GM19023 (cell line): ENCODE measurements at regions not wholly inside any gene's neighbourhood (a gene's known extent, or its start where the extent isn't known, plus 50 kb on each side); places are given as distances from the start of the nearest gene placed in this dataset.

Experiments
- ATAC-seq: cut with Tn5 transposase; IDR thresholded peaks from one replicate; pipeline ENCODE4 v1.9.1; 2021; ENCODE audit warnings: mild to moderate bottlenecking, moderate library complexity; ENCODE audit not compliant: unreplicated experiment

DNA sequence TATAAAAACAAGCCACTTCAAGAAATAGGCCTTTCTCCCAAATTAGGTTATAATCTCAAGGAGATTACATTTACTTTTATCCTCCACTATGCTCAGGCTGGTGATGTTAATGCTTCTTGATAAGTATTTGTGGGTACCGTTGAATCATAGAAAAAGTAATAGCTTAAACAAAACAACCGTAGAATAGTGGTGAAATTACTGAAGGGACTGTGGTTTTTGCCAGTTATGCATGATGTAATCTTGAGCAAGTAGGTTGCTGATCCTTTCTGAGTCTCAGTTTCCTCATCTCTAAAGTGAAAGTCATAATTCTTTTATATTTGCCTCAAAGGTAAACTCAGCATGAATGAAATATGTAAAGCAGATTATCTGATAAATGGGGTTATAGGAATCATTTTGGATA is 187.3 kb upstream of the JAG1 start:
- ATAC-seq, result no peak

DNA sequence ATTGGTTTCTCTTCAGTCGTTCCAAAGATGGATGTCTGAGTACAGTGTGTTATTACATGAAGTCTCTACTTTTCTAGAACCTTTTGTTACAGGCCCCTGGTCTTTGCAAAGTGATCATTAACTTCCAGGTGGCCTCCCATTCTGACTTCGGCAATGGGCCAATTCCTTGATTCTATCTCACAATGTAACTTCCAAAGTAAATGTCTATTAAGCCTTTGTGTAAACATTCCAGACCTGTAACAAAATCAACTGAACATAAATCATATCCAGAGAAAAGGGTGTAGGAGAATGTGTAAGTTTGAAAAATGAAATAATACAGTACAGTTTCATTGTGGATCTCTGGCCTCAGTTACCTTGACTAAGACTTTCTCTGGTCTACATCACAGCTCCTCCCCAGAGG is 187.8 kb upstream of the JAG1 start:
- ATAC-seq, result no peak

DNA sequence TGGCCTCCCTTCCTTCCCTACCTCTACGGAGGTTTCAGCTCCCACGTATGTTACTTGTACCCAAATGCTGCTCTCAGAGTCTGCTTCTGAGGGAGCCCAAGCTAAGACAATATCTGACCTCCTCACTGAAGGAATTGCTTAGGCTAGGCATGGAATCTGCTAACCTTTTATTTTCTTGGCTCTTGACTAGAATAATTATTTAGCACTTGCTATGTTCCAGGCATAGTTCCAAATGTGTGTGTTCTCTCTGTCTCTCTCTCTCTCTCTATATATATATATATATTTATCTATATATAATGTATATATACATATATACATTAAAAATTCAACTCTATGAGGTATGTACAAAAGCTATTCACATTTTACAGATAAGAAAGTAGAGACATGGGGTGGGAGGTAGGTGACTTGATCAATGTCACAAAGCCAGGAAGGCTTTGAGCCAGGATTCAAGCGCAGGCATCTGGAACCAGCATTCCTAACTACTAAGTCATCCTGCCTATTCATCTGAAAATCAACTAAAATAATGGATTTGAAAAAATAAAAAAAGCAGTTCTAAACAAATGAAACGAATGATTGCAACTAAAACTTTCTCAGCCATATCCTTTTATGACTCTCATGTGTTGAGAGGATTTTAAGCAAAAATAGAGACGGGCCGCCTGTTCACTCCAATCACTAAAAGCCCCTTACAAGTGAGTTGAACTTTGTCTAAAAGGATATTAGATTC is 189.7 kb upstream of the JAG1 start:
- ATAC-seq, result no peak

DNA sequence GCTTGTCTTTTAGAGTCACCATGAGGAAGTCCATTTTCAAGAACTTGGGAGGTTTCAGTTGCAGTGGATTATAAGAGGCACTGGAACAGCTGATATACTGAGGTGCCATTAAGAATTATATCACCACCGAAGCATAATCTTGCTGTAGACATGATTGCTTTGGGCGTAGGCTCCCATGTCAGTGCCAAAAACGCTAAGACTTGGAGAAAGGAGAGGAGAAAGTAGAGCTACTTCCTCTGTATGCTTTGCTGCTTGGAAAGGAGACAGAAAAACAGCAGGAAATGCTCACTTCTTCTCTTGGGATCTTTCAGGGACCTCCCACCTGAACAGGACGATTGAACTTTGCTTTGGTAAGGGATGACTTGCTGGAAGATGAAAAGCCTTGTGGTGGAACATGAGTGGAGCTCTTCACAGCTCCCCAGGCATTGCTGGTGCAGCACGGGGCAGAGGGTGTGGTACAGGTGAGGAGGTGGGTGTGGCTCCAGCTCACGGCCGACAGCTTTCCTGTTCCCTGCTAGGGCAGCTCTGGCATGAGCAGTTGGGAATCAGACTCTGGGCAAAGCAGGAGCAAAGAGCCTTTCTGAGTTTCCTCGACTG is 190.4 kb upstream of the JAG1 start:
- ATAC-seq, result no peak

DNA sequence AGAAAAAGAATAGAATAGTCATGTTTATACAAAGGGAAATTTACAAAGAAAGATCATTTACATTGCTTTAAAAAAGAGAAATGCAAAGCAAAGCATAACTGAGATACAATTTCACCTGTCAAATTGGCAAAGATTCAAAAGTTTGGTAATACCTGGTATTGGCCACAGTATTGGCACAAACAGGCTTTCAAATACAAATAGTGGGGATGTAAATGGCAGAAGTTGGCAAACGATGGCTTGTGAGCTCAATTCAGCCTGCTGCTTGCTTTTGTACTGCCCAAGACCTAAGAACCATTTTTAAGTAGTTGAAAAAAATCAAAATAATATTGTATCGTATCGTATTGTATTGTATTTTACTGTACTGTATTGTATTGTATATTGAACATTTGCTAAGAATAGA is 194.5 kb upstream of the JAG1 start:
- no peak for ATAC-seq

DNA sequence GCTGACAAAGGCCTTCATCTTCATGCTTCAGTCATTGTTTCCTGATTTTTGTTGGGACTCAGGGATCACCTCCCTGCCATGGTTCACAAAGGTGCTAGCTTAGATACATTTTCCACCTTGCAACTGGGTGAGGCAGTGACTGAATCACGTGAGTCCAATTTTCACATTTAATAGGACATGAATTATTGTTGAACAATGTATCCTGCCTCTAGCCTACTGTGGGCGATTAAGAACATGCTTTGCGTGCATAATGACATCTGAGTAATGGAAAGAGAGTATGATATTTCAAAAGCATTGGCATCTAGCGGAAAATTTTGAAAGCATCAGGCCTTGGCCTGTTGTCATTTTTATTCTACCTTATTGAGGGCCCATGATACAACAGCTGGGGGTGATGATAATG is 199.2 kb upstream of the JAG1 start:
- no peak for ATAC-seq

DNA sequence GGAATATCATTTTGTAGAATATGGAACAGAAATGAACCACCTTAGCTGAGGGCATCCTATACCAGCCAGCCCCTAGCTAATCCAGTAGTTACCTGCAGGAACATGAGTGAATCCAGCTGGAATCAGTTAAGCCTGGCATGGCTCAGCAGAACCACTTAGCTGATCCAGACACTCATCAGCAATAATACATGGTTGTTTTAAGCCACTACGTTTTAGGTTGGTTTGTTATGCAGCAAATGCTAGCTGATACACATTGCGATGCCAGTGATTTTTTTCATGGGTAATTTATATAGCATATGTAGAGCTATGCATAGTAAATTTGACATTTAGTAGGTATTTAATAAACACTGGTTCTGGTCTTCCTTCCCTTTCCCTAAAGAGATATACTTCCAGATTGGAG is 201.9 kb upstream of the JAG1 start:
- ATAC-seq, result no peak

DNA sequence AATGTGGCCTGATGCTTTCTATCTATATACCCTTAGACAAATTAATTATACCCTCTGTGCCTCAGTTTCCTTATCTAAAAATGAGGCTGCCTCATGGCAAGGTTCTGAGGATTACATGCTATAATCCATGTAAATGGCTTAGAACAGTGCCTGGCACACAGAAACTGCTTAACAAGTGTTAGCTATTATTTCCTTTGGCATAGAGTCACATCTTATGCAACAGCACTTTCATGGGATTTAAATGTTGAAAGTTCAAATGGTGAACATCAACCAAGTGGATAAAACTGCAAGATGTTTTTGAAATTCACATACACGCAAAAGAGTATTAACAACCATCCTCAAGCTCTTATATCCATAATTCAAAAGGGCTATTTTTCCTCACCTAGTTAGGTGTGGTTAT is 202.8 kb upstream of the JAG1 start:
- no peak for ATAC-seq

DNA sequence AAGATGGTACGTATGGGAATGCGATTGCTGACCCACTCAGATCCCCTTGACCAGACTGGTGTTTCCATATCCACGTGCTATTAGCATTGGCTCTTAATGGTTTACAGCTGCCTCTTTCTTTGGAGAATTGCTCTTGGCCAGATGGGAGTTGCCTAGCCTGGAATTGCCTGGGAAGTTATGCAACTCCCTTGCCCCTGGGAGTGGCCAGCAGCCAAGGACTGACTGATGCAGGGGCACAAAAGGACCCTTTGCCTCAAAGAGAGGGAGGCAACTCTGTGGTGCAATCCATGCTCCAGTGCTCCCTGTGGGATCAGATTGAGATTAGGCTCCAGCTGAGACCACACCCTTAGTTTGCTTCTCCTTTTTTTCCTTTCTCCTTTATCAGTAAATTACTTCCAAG is 203.5 kb upstream of the JAG1 start:
- ATAC-seq, result no peak

DNA sequence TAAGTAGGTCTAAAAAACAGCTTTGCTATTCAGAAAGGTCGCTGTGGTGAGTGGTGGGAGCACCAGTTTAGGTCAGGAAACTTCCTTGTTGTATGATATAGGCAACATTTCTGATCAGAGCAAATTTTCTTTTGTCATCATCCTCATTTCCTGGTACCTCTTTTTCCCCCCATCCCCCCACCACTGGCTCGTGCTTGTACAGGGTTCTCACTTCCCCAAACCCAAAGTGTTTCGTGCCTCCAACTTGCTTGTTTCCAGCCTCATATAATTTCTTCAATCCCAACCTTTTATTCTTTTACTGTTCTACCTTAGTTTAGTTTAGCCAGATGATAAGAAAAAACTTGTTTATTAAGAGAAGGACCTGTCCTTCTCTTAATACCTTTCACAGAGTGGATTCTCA is 209.4 kb upstream of the JAG1 start:
- ATAC-seq, result no peak

DNA sequence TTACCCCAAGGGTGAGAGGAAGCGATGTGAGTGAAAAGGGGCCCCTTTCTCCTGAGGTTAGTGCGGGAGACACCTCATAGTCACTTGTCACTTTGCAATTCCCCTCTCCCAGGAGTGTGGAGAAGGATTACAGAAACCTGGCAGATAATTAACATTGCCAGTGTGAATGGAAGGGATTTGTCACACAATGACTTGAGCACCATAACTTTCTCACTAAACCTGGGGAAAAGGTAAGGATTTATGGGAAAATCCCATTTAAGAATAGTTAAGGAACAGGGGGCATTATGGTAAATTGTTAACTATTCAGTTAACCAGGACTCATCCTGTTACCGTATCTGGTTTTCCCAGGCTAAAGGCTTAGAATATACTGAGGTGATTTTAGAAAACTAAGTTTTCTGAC is 219.5 kb upstream of the JAG1 start:
- no peak for ATAC-seq

DNA sequence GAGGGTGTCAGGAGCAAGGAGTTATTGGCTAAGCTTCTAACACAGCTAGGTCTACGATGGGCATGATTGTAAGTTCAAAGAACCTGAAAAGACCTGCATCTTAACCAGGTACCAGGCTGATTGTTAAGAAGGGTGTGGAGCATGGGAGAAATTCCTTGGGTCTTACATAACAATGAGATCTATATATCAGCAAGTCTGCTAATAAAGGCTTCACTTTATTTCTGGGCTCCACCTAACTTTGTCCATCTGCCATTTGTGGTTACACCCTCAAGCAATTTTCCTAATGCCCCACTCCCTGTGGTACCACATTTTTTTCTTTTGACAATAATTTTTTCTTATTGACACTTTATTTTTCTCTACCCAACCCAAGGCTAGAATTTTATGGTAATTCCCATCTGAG is 223.5 kb upstream of the JAG1 start:
- no peak for ATAC-seq

DNA sequence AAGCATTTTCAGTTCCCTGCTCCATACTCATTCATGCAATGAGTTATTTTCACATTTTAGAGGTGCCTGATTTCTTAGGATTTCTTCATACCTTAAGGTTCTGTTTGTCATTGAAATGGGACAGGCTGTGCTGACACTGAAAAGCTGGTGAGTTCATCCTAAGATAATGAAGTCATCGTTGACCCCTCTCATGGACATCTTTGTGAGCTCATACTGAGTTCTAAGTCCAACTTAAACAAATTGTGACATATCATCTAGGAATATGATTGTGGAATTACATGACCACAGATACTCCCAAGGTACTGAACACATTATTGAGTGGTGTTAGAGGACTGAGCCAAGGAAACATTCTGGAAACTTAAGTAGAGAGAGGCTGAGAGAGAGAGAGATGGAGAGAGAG is 224.8 kb upstream of the JAG1 start:
- no peak for ATAC-seq

DNA sequence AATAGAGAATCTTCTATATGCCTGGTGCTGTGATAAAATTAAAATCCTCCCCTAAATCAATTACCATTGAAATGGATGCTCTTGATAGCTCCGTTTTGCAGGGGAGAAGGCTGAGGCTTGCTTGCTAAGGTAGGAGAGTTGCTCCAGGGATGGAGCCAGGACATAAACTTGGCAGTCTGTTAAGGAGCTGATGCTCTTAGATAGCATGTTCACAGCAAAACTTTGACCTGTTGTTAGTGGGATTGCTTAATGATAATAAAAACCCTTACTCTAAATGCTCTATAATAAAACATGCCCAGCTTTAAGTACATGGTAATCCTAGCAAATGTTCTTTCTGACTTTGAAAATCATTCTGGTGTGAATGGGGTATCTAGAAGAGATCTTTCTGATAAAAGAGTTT is 228.4 kb upstream of the JAG1 start:
- no peak for ATAC-seq

DNA sequence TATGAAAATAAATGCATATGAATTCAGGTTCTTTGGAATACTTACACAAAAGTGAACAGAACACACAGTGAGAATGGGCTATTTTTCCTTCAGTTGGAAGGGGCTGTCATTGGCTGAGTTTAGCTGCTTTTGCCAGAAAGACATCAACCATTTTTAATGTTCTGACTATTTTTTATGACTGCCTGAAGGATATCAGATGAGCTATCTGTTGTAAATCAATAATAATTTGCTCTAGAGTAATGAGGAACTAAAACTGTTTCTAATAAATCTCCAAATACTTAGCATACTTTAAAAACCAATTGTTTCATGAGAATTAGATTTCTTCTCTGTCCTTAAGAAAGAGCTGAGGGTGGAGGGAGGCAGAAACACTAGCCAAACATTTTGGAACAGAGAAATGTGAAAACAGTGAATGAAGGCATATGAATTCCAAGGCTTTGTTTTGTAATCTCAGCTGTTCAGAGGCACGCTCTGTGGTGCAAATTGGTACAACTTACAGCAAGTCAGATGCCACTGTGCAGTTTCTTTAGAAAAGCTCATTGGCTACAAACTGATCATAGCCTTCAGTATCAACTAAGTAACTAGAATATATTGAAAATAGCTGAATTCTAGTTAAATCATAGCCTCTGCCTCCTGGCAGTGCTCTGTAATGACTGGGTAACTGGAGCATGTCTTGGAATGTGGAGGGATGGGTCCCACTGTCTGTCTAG is 228.9 kb upstream of the JAG1 start:
- ATAC-seq, result no peak

DNA sequence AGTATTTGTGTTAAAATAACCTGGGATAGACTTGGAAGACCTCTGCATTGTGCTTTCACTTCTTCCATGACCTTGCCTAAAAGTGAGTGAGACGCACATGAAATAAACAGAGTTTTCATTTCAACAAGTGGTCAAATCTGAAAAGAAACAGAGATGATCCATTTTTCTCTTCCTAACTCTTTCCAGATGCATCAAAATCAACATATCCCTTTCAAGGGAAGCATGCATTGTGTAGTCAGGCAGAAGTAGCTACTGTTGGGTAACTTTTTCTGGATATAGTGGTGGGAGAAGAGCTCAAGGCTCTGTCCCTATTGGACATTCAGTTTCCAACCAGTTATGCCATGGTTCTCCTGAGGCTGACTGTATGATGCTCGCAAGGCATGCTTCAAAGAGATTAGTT is 233.0 kb upstream of the JAG1 start:
- no peak for ATAC-seq

DNA sequence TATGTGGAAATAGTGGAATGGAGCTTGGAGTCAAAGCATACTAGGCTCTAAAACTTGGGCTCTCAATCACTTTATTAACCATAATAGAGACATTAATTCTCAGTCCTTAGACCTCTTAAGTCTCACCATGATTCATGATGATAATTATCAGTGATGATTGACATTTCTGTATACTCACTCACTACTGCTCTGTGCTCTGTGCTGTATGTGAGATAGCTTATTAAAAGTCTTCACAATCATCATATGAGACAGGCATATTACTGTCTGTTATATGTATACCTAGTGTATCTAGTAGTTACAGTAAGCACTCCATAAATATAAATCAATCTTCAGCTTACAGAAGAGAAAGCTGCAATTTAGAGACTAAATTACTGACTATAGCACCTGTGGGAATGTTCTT is 236.0 kb upstream of the JAG1 start:
- no peak for ATAC-seq

DNA sequence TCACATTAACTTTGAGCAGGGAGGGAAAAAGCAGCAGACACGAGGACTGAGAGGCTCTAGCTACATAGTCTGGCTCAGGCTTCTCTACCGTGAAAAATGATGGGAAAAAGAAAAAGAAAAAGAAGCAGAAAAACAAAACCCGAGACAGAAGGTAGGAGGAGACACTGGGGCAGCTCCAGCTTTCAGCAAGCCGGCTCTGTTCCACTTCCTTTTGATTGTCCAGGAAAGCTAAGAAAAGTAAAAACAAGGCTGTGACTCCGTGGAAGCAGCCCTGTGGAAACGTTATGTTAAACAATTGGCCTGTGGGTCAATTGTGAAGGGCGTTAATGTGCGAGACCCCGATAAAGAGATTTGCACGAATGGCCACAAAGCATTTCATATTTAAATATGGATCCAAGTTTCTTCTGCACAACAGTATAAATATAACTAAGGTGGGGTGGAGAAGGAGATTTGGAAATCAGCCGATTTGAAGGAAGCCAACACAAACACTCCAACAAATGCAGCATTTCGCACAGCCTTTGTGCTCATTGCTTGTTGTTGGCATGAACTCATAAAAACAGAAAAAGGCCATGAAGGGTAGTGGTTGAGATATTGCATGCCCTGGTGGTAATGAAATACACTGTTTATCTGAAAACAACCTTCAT is 236.9 kb upstream of the JAG1 start:
- no peak for ATAC-seq

DNA sequence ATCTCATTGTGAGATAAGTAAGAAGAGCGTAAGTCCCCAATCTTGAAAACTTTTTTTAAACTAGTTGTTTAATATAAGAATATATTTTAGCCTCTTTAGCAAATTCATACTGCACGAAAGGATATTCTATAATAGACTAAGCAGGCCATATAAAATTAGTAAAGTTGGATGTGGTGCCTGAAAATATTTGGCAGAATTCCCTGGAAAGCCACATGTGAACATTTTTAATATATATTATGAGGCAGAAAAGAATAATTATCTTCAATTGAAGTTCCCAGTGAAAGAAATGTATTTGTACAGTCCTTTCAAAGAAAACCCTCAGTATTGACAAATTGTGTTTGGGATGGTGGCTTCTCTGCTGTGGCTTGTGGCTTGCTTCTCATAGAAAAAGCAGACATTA is 237.5 kb upstream of the JAG1 start:
- no peak for ATAC-seq

DNA sequence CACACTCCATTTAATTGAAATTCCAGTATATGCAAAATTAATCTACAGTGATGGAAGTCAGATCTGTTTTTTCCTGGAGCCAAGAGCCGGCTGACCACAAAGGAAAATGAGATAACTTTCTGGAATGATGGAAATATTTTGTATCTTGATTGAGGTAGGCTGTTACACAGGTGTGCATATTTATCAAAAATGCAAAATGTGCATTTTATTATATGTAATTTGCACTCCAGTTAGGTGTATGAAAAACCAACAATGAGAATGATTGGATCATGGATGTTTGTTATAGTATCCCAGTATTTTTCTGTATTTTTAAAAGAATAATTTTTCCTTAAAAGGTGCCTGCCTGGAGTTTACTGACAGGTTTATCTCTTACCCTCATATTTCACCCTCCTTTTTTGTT is 242.0 kb upstream of the JAG1 start:
- ATAC-seq, result no peak

DNA sequence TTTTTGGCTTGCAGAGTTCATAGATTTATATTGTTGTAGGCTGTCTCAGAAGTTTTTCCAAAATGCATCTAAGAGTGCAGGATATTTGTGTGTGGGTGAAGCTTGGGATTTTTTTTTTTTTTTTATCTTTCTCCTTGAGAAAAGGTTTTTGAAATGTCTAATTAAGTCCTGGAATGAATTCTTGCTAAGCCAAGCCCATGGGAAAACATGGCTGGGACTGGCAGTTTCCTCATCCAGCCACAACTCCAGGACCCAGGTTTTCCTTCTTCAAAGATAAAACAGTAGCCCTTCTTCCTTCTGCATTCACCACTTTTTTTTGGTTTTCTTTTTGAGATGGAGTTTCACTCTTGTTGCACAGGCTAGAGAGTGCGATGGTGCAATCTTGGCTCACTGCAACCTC is 242.5 kb upstream of the JAG1 start:
- ATAC-seq, result no peak

DNA sequence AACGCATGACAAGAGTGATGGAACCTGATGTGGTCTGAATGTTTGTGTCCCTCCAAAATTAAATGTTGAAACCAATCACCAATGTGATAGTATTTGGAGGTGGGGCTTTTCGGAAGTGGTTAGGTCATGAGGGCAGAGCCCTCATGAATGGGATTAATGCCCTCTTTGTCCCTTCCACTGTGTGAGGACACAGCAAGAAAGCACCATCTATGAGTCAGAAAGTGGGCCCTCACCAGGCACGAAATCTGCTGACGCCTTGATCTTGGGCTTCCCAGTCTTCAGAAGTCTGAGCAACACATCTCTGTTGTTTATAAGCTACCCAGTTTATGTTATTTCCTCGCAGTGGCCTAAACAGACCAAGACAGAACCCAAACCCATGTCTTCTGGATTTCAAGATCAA is 244.0 kb upstream of the JAG1 start:
- ATAC-seq, result no peak
